Stimulated activated CD8-positive, alpha-beta memory T cell treated with anti-CD3 and anti-CD28 coated beads, Interleukin-4, amount 100 ng/mL, for 1 hour (primary cell): ENCODE measurements at regions not wholly inside any gene's neighbourhood (a gene's known extent, or its start where the extent isn't known, plus 50 kb on each side); places are given as distances from the start of the nearest gene placed in this dataset.
"Not testable (repeated sequence)": the region's sequence is repeated elsewhere in the genome, so short reads cannot be mapped to it uniquely, and the experiment has no call there.

ENCODE experiments used
- DNase-seq, 2 donors: peaks; one replicate each; pipeline ENCODE4 v3.0.0-alpha.2; 2020; ENCODE audit warnings: low read depth in 2 of 2, low spot score in 1 of 2

- no peak for DNase-seq
Measured at GRCh38 chr20:20796766-20797440, 84.5 kb upstream of the RALGAPA2 start.

- no peak for DNase-seq
Measured at GRCh38 chr20:20795721-20796120, 83.3 kb upstream of the RALGAPA2 start.

GRCh38 chr20:20795119-20795518 lies 82.7 kb upstream of the RALGAPA2 start:
- DNase-seq: no peak

- DNase-seq: no peak
Measured at GRCh38 chr20:20793591-20793990, 81.1 kb upstream of the RALGAPA2 start.

GRCh38 chr20:20791664-20792568 lies 79.5 kb upstream of the RALGAPA2 start:
- no peak for DNase-seq

GRCh38 chr20:20788308-20788707 lies 75.9 kb upstream of the RALGAPA2 start:
- no peak for DNase-seq

GRCh38 chr20:20786428-20786827 lies 74.0 kb upstream of the RALGAPA2 start:
- DNase-seq: no peak

GRCh38 chr20:20785226-20785625 lies 72.8 kb upstream of the RALGAPA2 start:
- DNase-seq: no peak

GRCh38 chr20:20784450-20784849 lies 72.0 kb upstream of the RALGAPA2 start:
- DNase-seq: not testable (repeated sequence)

GRCh38 chr20:20783450-20783849 lies 71.0 kb upstream of the RALGAPA2 start:
- no peak for DNase-seq

- DNase-seq: no peak
Measured at GRCh38 chr20:20782755-20783154, 70.3 kb upstream of the RALGAPA2 start.

- DNase-seq: no peak
Measured at GRCh38 chr20:20782231-20782630, 69.8 kb upstream of the RALGAPA2 start.

- no peak for DNase-seq
Measured at GRCh38 chr20:20781029-20781428, 68.6 kb upstream of the RALGAPA2 start.

GRCh38 chr20:20780127-20780824 lies 67.8 kb upstream of the RALGAPA2 start:
- DNase-seq: no peak

- DNase-seq: no peak
Measured at GRCh38 chr20:20778676-20779075, 66.2 kb upstream of the RALGAPA2 start.

- no peak for DNase-seq
Measured at GRCh38 chr20:20772497-20773085, 60.1 kb upstream of the RALGAPA2 start.

- no peak for DNase-seq
Measured at GRCh38 chr20:20768202-20768815, 55.9 kb upstream of the RALGAPA2 start.

- no peak for DNase-seq
Measured at GRCh38 chr20:20765696-20766365, 53.4 kb upstream of the RALGAPA2 start.

GRCh38 chr20:20763650-20764049 lies 51.2 kb upstream of the RALGAPA2 start:
- no peak for DNase-seq
